HG02798 (cell line): ENCODE measurements at regions not wholly inside any gene's neighbourhood (a gene's known extent, or its start where the extent isn't known, plus 50 kb on each side); places are given as distances from the start of the nearest gene placed in this dataset.

Source experiments
- ATAC-seq: cut with Tn5 transposase; IDR thresholded peaks from one replicate; pipeline ENCODE4 v1.9.1; 2021; ENCODE audit warnings: mild to moderate bottlenecking; ENCODE audit not compliant: unreplicated experiment, poor library complexity

GRCh38 chr2:234143896-234144295, 93.4 kb downstream of the SPP2 start:
- no peak for ATAC-seq

DNA sequence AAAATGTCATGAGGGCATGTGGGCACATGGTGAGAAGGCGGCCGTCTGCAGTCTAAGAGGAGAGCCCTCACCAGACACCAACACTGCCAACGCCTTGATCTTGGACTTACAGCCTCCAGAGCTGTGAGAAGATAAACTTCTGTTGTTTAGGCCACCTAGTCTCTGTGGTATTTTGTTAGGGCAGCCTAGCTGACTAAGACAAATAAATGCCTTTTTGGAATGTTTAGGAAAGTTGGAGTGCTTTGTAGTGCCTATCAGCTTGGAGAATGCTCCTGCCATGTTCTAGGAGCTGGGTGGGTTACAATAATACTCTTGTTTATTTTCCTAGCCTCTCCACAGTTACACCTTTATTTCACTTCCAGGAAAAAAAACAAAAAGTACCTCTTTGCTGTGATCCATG, 92.0 kb downstream of the SPP2 start:
- no peak for ATAC-seq

DNA sequence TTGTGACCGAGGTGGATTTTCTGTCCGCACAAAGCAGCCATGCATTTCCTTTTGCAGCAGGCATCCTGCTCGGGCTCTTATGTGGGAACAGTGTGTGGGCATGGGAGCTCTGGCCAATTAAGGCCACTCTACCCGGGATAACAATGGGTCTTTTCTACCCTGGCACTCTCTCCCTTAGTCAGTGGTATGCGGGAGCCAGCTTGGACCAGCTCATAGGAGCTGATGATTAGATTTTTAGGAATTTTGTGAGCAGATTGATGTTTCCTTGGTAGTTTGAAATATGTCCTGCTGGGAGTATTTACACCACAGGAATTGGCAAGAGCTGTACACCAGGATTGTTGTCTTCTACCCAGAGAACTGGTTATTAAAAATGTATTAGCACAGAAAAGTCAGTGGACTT, 89.3 kb downstream of the SPP2 start:
- ATAC-seq, result no peak

GRCh38 chr2:234138836-234139235, 88.3 kb downstream of the SPP2 start:
- ATAC-seq, result no peak

DNA sequence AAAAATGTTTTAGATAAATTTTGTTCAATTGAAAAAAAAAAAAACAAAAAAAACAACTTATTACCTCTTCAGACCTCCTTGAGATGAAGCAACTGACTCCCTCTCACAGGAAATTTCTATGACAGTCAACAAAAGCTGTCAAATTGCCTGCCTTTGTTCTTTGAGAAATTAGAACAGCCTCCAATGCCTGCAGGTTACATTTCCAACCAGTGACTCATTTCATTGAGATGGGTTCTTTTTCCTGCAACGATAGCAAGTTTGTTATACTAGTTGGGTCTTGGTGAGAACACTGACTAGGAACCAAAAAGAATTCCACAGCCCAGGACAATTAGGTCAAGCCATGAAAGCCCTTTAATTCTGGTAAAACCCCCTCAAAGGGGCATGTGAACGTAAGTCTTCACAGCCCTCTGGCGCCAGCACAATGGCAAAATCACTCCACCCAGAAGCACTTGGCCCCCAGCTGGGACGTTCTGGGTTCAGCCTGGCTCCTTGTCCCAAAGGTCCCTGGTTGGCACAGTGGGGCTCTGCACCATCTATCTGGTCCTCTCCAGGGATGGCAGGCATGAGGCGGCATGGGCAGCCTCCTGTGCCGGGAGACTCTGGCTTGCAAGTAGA, 87.0 kb downstream of the SPP2 start:
- ATAC-seq, result no peak

DNA sequence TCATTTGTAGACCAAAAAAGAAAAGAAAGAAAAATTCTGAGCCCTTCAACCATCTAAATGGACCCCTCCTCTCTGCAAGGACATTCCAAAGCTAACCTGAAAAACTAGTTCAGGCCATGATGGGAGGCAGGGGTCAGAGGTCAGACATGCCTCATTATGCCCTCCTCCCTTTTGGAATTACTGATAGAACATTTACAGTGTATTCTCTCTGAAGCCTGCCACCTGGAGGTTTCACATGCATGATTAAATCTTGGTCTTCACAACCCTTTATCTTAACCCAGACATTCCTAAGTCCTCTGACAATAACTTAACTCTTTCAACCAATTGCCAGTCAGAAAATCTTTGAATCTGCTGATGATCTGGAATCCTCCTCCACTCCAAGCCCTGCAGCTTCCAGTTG, 86.0 kb downstream of the SPP2 start:
- no peak for ATAC-seq

DNA sequence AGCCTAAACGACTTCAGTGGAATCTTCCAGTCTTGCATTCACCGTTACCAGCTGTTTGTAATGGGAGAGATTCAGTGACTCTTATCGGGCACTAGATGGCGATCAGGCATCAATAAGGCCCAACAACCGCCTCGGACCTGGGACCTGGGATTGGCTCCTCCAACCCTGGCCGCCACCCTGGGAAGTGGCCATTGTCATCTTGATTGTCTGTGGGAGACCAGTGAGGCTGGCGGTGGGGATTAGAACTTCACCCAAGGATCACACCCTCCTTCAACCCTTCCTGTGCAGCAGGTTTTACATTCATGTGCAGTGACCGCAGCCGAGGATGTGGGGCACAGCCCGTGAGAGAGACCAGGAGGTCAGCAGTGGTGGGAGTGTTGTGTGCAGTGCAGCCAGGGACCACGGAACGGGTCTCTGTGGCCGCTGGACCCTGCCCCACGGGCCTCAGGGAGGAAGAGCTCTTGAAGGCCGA, 85.3 kb downstream of the SPP2 start:
- ATAC-seq, result peak; percentile 57

DNA sequence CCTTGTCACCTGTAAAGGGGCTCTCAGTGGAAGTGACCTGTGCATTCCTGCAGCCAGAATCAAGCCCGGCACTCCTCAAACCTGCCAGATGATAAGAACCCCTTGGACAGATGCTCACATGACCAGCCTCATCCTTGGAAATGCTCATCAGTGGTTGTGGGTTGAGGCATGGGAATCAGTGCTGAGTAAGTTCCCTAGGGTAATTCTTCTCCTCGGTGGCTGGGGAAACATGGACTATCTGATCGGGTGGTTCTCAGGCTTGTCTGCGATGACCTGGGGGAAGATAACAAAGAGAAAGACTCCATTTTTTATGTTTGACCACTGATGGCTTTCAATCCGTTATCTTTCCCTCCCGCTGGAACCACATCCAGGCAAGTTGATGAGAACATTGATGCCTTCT, 84.0 kb downstream of the SPP2 start:
- ATAC-seq, result no peak

GRCh38 chr2:234133004-234133403, 82.5 kb downstream of the SPP2 start:
- ATAC-seq, result no peak

DNA sequence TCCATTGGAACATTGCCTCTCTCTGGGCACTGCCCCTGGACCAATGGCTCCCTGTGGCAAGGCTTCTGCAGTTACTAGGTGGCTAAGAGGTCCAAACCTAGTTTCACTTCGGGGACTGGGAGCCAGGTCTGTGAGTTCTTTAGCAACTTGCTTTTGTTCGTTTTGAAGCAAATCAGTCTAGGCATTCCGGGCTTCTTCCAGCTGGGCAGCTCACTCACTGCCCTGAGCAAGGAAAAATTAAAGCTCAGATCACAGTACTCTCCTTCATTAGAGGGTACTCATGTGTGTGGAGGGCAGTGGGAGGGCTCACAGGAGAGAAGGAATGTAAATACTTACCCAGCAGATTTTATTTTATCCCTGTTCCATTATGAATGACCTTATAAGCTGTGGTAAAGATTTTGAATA, 80.3 kb downstream of the SPP2 start:
- no peak for ATAC-seq

DNA sequence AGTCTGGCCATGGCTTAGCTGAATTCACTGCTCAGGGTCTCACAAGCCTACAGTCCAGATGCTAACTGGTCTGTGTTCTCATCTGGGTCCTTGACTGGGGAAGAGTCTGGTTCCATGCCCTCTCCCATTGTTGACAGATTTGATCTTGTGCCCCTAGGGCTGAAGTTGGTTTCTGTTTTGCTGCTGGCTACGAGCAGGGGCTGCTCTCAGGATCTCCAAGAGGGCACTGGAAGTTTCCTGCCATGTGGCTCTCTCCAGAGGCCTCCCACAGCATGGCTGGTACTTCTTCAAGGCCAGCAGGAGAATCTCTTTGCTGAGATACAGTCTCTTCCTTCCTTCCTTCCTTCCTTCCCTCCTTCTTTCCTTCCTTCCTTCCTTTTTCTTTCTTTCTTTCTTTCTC, 78.1 kb downstream of the SPP2 start:
- ATAC-seq, result no peak
